ENCODE measurements at regions not wholly inside any gene's neighbourhood (a gene's known extent, or its start where the extent isn't known, plus 50 kb on each side); places are given as distances from the start of the nearest gene placed in this dataset.

- no peak for DNase-seq
Measured at GRCh38 chr13:73695325-73695724, 438.9 kb downstream of the KLF12 start.

- no peak for DNase-seq
Measured at GRCh38 chr13:73693215-73693614, 441.0 kb downstream of the KLF12 start.

GRCh38 chr13:73691891-73692290 is 442.3 kb downstream of the KLF12 start:
- DNase-seq: no peak

GRCh38 chr13:73687929-73688328 is 446.3 kb downstream of the KLF12 start:
- no peak for DNase-seq

GRCh38 chr13:73687087-73687486 is 447.1 kb downstream of the KLF12 start:
- DNase-seq: no peak

- no peak for DNase-seq
Measured at GRCh38 chr13:73684750-73685149, 449.5 kb downstream of the KLF12 start.

GRCh38 chr13:73684286-73684685 is 449.9 kb downstream of the KLF12 start:
- DNase-seq: no peak

- DNase-seq: no peak
Measured at GRCh38 chr13:73683746-73684145, 450.5 kb downstream of the KLF12 start.

- DNase-seq: no peak
Measured at GRCh38 chr13:73681779-73682178, 452.4 kb downstream of the KLF12 start.

- DNase-seq: no peak
Measured at GRCh38 chr13:73681015-73681414, 453.2 kb downstream of the KLF12 start.

GRCh38 chr13:73677048-73677601 is 457.1 kb downstream of the KLF12 start:
- DNase-seq: no peak

- DNase-seq: no peak
Measured at GRCh38 chr13:73676550-73677047, 457.6 kb downstream of the KLF12 start.

- no peak for DNase-seq
Measured at GRCh38 chr13:73675821-73676220, 458.4 kb downstream of the KLF12 start.

- no peak for DNase-seq
Measured at GRCh38 chr13:73674570-73674969, 459.6 kb downstream of the KLF12 start.

- no peak for DNase-seq
Measured at GRCh38 chr13:73673931-73674330, 460.3 kb downstream of the KLF12 start.

GRCh38 chr13:73672492-73672891 is 461.7 kb downstream of the KLF12 start:
- no peak for DNase-seq

- DNase-seq: no peak
Measured at GRCh38 chr13:73671732-73672131, 462.5 kb downstream of the KLF12 start.

- no peak for DNase-seq
Measured at GRCh38 chr13:73671011-73671410, 463.2 kb downstream of the KLF12 start.

- no peak for DNase-seq
Measured at GRCh38 chr13:73667756-73668155, 466.4 kb downstream of the KLF12 start.

GRCh38 chr13:73665261-73665660 is 468.9 kb downstream of the KLF12 start:
- no peak for DNase-seq

- no peak for DNase-seq
Measured at GRCh38 chr13:73664851-73665250, 469.4 kb downstream of the KLF12 start.

GRCh38 chr13:73662833-73663232 is 471.4 kb downstream of the KLF12 start:
- DNase-seq: no peak

- DNase-seq: no peak
Measured at GRCh38 chr13:73661687-73662425, 472.3 kb downstream of the KLF12 start.

GRCh38 chr13:73661066-73661465 is 473.1 kb downstream of the KLF12 start:
- DNase-seq: no peak

- no peak for DNase-seq
Measured at GRCh38 chr13:73658639-73659038, 475.6 kb downstream of the KLF12 start.

Measured in SW 1271 (cell line).